HG02623 (cell line): ENCODE measurements at regions not wholly inside any gene's neighbourhood (a gene's known extent, or its start where the extent isn't known, plus 50 kb on each side); places are given as distances from the start of the nearest gene placed in this dataset.
"Not testable (repeated sequence)": the region's sequence is repeated elsewhere in the genome, so short reads cannot be mapped to it uniquely, and the experiment has no call there.

Source experiments
- ATAC-seq: cut with Tn5 transposase; IDR thresholded peaks from one replicate; pipeline ENCODE4 v1.9.1; 2021; ENCODE audit warnings: moderate library complexity; ENCODE audit not compliant: unreplicated experiment

DNA sequence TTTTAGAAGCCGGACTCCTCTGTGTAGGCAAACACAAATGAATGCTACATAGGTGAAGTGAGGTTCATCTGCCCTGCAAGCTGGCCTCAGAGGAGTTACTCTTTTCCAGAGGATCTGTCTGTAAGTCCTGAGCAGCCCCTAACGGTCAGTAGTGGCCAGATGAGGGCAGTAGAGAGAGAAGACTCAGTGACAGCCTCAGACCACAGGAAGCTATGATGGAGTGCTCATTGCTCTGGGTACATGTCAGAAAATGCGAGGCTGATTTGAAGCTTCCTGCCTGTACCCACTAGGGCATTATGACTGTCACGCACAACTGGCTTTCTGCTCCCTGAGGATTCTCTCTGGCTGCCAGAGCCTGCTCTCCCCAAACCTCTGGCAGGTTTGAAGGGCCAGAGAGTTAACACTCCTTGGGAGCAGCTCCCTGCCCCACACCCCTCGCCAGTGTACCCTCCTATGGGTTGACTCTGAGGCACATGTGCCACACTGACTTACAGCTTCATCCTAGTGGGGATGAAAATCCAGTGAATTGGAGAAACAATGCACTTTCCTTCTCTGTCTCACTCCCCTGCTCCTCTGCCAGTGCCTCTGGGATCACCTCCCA lies 141.5 kb downstream of the GABRG2 start:
- ATAC-seq: peak; percentile 93

GRCh38 chr5:162214551-162214950 lies 147.0 kb downstream of the GABRG2 start:
- no peak for ATAC-seq

- ATAC-seq: no peak
These were observed 149.5 kb downstream of the GABRG2 start for GRCh38 chr5:162217037-162217436.

GRCh38 chr5:162221910-162222309 lies 154.3 kb downstream of the GABRG2 start:
- ATAC-seq: no peak

GRCh38 chr5:162227075-162227474 lies 159.5 kb downstream of the GABRG2 start:
- ATAC-seq: no peak

- ATAC-seq: no peak
These were observed 162.8 kb downstream of the GABRG2 start for GRCh38 chr5:162230348-162230747.

DNA sequence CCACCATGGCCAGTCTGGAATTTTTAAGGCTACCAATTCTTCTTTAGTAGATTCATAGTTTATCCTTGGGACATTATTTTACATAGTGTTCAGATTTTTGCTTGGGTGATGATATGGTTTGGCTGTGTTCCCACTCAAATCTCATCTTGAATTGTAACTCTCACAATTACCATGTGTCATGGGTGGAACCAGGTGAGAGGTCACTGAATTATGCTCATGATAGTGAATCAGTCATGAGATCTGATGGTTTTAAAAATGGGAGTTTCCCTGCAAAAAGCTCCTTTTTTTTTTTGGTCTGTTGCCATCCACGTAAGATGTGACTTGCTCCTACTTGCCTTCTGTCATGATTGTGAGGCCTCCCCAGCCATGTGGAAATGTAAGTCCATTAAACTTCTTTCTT lies 163.9 kb downstream of the GABRG2 start:
- no peak for ATAC-seq

GRCh38 chr5:162240734-162241133 lies 173.2 kb downstream of the GABRG2 start:
- ATAC-seq: no peak

GRCh38 chr5:162242416-162242815 lies 174.8 kb downstream of the GABRG2 start:
- ATAC-seq: no peak

- ATAC-seq: no peak
These were observed 176.1 kb downstream of the GABRG2 start for GRCh38 chr5:162243651-162244050.

GRCh38 chr5:162248107-162248713 lies 180.6 kb downstream of the GABRG2 start:
- peak; percentile 66 for ATAC-seq

DNA sequence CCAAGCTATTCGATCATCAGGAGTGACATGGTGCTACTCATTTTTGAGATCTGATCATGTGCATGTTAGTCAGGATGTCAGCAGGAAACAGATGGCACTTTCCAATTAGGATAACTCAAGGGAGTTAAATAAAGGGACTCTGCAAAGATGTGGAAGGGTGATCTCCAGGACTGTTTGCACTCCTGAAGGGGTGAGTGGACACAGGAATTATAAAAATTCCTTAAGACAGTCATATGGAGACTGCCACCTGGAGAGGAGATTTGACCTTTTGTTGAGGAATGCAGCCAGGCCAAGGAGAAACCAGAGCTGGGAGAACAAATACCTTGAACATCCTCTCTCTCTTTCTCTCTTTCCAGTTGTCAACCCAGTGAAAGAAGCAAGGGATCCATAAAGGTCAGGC lies 189.1 kb downstream of the GABRG2 start:
- ATAC-seq: no peak

- peak; percentile 66 for ATAC-seq
These were observed 201.3 kb downstream of the GABRG2 start for GRCh38 chr5:162268694-162269481.

- no peak for ATAC-seq
These were observed 204.8 kb downstream of the GABRG2 start for GRCh38 chr5:162272417-162272816.

GRCh38 chr5:162274679-162275078 lies 207.1 kb downstream of the GABRG2 start:
- ATAC-seq: no peak

DNA sequence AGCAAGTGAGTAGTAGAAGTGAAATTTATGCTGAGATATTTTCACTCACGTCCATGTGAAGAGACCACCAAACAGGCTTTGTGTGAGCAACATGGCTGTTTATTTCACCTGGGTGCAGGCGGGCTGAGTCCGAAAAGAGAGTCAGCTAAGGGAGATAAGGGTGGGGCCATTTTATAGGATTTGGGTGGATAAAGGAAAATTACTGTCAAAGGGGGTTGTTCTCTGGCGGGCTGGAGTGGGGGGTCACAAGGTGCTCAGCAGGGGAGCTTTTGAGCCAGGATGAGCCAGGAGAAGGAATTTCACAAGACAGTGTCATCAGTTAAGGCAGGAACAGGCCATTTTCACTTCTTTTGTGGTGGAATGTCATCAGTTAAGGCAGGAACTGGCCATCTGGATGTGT lies 207.8 kb downstream of the GABRG2 start:
- ATAC-seq: not testable (repeated sequence)

DNA sequence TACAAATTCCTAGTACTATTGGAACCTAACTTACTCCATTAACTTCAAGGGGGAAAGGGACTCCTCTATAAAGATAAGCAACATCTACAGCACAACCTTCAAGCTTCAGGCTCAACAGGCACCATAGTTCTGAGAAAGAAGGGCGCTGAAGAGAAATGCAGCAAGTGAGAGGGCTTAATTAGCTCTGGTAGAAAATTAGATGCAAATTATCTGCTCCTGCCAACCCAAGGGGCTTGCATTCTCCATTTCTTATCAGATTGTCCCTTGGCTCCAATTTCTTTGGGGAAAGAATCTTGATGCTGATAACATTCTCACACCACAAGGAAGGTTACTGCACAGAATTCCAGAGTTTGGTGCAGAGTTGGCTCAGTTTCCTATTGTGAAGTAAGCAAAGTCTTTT lies 214.6 kb downstream of the GABRG2 start:
- no peak for ATAC-seq

DNA sequence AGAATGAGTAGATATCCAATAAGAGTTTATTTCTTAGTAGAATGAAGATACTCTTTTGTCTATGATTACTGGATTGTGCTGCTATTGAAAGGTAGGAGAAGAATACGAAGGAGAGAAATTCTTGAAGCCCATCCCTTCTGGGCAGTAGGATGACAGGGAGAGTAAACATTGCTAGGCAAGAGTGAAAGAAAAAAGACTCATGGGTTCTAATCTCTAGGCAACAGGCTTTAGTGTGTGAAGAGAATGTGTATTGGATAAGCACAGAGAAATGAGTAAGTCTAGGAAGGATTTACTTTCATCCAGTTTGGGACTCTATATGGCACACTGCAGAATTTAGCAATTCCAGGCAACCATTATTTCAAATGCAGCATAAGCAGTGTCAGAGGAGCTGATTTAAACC lies 216.0 kb downstream of the GABRG2 start:
- no peak for ATAC-seq

GRCh38 chr5:162288647-162289296 lies 221.2 kb downstream of the GABRG2 start:
- ATAC-seq: peak; percentile 83

GRCh38 chr5:162289489-162289888 lies 221.9 kb downstream of the GABRG2 start:
- no peak for ATAC-seq

- no peak for ATAC-seq
These were observed 232.2 kb downstream of the GABRG2 start for GRCh38 chr5:162299793-162300192.

DNA sequence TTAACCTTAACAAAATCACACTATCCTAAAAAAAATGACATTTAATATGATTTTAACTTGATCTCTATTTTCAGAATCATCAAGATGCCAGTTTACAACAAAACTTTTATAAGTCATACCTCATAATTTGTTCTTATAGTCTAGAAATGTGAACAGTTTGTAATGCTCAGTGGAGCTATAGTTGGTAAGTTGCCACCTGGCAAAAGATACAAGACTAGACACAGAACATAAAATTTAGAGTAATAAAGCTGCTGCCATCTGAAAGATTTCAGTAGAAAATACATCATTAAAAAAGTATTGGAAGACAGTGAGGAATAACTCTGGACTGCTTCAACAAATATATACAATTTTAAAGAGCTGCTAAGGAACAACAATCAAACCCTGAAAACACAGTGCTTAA lies 233.8 kb downstream of the GABRG2 start:
- ATAC-seq: no peak
